HG03469 (cell line): ENCODE measurements at regions not wholly inside any gene's neighbourhood (a gene's known extent, or its start where the extent isn't known, plus 50 kb on each side); places are given as distances from the start of the nearest gene placed in this dataset.

Experiments used
- ATAC-seq: cut with Tn5 transposase; IDR thresholded peaks from one replicate; pipeline ENCODE4 v1.9.1; 2021; ENCODE audit warnings: mild to moderate bottlenecking, moderate library complexity, moderate number of reproducible peaks; ENCODE audit not compliant: unreplicated experiment

DNA sequence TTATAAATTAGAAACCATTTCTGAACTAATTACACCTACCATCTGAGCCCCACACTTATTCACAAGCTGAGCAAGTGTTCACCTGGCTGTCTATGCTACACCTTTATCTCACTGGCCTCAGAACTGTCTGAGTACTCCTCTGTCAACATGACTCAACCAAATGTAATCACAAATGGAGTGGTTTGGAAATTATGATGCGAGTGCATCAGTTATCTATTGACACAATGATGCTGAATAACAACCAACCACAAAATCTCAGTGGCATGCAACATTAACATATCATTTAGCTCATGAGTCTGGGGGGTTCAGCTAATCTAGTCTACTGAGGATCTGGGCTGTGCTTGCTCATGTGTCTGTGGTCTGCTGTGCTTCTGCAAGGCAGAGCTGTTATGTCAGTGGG, 184.2 kb upstream of the NXPH2 start:
- no peak for ATAC-seq

DNA sequence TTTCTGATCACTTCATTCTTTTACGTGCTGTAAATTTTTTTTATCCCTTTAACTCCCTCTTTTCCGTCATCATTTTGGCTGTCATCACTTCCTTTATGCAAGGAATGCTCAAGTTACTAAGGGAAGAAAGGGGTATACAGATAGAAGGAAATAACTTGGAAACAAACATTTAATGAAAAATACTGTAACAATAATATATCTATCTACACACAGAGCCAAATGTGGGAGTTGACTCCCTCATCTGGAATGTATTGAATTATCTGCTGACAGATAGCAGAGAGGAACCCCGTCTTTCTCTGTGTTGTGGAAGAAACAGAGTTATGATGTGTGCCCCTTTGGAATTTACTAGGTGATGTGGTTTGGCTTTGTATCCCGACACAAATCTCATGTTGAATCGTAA, 182.5 kb upstream of the NXPH2 start:
- no peak for ATAC-seq

DNA sequence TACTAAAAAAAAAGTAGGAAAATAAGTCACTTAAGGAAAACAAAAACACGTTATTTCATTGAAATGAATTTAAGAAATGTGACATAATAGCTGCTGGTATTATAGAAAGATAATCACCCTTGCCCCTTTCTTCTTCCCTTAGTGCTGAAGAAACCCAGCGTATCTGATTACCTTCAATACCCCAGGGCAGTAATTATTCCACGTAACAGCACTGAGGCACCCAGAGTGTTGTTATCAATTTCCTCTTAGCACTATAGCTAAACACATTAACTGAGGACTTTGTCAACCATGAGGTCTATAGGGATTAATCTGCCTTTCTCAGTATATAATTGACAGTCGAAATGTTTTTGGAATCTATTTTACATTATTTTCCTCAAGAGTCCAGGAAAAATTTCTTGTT, 180.0 kb upstream of the NXPH2 start:
- ATAC-seq, result no peak

DNA sequence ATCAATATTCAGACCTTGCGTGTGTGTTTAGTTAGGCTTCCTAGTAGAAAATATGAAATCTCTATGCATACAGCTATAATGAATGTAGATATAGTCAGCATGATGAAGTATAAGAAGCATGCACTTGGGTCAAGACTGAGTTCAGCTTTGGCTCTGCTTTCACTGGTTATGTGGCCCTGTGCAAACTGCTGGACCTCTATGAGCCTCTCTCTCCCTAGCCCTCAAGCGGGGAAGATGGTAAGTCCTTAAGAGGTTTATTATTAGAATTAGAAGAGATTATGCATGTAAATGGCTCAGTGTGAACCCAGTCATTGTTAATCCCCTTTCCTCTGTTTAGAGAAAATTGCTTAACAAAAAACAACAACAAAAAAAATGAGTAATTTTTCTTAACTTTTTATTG, 178.8 kb upstream of the NXPH2 start:
- ATAC-seq, result no peak

DNA sequence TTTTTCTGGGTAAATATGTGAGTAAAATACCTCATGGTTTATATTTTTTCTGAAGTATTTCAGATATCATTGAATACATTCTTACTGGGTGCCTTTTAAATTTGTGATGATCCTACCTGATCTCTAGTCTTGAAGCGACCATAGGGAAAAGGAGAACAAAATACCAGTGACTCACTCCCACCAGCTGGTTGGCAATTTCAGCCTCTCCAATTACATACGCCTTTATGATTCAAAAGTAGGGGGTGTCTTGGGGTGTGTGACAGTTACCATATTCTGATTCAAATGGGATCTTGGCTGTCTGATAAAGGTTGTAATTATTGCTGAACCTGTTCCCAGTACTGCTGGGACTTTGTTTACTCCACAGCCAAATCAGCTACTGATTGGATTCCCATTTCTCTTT, 175.9 kb upstream of the NXPH2 start:
- ATAC-seq, result no peak

DNA sequence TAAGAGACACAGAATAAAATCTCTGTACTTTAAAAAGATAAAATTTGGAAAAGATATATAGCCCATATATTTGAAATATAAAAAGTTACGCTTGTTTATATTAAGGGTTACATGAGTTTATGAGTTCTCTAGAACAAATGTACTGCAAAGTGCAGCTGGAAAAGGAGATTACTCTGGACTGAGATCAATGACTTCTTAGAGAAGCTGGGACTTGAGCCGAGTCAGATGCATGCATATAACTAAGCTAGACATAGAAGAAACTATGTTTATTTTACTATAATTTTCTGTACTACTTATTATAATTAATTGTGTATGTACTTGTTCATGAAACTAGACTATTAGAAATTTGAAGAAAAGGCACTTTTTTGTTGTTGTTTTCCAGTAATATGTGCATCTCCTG, 170.3 kb upstream of the NXPH2 start:
- ATAC-seq, result no peak

DNA sequence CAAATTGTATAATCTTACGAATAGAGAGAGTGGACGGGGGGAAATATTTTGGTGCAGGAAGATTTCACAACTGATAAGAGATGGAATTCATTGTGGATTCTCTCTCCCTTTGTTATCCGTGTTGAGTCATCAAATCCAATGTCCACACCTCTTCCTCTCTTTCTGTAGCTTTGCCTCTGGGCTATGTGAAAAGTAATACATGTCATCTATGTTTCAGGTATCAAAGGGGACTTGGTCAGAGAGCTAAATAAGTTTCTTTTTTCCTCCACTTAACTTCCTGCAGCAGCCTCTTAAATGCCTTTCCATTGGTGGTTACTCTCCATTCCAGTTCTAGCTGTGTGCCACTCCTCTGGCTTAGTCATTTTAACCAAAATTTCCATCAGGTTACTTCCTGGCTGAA, 169.3 kb upstream of the NXPH2 start:
- ATAC-seq, result no peak

DNA sequence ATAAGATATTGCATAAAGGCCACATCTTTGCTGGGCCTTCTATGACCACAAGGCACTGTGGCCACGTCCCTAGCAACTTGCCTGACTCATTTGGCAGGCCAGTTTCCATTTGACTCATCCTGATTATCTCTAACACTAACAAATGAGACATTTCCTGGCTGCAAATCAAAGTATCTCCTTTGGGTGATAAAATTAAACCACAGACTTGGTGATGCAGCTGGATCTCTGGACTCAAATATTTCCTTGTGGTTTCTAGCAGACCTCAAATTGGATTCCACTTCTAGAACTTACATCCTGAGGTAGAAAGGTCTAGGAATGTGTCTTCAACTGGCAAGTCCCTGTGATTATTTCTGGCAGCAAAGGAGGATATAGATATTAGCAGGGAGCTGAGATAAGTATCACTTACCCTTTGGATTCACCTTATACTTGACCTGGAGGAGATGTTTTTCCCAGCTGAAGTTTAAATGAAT, 167.9 kb upstream of the NXPH2 start:
- ATAC-seq, result peak; percentile 65

DNA sequence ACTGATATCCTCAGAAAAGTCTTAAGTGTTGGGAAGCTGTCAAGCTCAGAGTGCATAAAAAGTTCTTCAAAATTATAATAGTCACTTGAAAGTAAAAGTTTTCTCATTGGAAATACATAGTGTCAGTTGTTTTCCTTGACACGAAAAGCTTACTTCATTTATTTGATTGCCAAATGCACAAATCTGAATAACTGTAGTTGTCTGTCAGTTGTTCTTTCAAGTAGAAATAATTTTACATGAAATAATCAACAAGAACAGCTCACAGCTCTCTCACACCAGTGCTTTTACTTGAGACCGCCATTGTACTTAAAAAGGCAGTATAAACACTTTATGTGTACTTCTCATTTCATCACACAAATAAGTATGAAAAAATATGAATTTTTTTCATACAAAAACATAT, 163.3 kb upstream of the NXPH2 start:
- ATAC-seq, result no peak

DNA sequence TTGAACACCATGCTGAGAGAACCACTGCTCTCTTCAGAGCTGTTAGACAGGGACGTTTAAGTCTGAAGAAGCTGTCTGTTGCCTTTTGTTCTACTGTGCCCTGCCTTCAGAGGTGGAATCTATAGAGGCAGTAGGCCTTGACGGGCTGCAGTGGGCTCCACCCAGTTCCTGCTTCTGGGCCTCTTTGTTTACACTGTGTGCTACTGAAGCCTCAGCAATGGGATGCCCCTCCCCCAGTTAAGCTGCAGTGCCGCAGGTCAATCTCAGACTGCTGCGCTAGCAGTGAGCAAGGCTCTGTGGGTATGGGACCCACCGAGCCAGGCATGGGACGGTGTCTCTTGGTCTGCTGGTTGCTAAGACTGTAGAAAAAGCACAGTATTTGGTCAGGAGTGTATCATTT, 162.3 kb upstream of the NXPH2 start:
- ATAC-seq, result no peak

DNA sequence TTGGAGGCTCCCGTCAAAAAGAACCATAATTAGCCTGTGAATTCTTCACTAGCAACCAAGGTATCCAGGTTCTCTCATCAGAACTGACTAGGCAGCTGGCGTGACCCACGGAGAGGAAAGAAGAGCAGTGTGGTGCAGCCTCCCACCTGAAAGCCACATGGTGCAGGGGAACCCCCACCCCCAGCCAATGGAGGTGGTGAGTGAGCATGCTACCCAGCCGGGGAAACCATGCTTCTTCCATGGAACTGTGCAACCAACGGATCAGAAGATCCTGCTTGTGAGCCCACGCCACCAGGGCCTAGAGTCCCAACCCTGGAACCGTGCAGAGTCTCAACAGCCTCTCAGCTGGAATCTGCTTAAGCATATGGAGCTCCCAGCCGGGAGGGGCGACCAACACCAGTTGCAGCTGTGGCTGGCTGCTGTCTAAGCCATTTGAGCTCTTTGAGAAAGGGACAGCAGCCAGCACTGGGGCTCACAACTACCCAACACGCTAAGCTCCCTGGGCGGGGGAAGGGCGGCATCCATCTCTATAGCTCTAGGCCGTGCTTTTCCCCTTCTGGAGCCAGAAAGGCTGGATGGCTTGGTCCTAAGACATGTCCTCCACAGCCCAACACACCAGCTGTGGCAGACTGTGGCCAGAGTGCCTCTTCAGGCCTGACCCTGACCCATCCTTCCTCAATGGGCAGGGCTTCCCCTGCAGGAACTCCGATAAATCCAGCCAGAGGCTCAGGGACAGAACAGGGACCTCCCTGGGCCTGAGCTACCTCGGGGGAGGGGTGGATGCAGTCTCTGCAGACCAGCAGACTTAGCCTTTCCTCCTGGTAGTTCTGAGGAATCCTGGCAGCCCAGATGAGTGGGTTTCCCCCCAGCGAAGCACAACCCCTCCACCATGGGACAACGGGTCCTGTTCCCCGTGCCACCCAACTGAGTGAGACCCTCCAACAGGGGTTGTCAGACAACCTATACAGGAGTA, 151.4 kb upstream of the NXPH2 start:
- ATAC-seq, result no peak

DNA sequence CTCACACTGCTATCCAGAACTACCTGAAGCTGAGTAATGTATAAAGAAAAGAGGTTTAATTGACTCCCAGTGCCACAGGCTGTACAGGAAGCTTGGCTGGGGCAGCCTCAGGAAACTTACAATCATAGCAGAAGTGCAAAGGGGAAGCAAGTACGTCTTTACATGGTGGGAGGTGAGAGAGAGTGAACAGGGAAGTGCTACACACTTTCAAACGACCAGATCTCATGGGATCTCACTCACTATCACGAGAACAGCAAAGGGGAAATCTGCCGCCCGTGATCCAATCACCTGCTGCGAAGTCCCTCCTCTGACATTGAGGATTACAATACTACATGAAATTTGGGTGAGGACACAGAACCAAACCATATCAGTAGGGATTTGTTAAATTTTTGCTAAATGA, 150.4 kb upstream of the NXPH2 start:
- no peak for ATAC-seq

DNA sequence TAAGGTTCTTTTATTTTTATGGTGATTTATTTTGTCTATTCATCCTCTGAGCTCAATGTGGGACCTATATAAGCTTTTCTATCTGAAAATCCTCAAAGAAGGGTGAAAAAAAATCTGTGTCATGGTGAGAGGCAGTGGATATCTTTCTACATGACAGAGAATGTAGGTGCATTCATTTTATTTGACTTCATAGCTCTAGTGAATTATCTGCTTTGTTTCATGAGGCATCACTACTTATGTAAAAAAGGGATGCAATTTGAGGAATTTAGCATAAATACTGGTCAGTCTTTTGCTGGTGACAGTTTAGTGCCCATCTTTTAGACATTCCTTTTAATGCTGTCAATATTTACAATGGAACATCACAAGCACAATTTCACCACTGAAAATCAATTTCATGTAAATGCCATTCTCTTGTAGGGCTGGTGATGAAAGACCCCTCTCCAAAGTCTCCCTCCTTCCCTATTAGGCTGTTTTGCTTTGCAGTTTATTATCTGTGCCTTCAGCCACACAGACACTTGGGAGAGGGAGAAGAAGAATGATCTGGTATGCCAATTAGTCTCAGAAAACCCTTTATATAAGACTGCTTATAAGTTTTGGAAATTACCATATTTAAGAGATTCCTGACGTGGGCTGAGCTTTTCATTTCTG, 148.3 kb upstream of the NXPH2 start:
- ATAC-seq, result no peak

DNA sequence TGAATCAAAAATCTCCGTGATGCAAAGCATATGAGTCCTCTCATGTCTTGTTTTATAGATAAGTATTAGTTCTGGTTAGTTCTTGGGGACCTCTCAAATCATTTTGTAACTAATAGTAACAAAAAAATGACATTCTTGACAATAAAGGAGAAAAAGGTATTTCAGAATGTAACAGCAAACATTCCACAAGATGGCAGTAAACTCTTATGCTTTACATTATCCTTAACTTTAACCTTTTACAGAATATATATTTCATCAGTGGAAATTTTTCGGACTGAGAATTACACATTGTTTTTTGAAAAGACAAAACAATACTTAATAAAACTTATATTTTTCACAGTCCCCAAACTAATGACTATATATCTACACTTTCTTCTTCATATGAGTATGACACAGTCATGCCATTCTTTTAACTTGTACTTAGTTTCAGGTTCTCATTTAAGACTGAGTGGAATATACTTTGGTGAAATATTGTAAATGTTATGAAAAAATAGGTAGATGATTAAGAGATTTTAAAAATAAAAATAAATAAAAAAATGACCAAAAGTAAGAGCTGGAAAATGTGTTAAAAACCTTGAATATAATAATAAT, 142.9 kb upstream of the NXPH2 start:
- ATAC-seq, result no peak

DNA sequence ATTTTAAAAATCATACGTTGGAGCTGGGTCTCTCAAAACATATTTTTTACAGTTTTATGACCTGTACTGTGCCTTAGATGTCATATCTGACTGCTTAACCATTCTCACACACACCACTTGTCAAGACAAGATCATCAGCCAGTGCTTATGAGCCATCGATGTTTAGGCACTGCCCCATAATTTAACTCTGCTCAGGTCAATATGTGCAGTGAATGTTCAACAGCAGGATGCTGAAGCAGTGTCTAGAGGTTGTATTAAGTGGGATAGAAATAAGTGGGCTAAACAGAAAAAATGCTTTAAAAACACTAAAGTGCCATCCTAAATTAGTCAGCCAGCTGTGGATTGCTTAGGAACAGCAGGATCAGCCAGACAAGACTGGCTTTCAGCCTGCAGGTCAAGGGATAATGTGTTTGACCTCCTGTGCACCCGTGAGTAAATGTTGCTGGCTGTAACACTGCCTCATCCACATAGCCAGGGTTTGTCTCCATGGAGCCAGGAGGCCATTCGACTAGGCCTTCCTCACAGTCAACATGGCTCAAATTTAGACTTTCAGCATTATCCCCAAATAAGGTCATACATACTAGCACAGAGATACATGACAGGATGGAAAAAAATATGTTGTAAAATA, 139.0 kb upstream of the NXPH2 start:
- no peak for ATAC-seq

DNA sequence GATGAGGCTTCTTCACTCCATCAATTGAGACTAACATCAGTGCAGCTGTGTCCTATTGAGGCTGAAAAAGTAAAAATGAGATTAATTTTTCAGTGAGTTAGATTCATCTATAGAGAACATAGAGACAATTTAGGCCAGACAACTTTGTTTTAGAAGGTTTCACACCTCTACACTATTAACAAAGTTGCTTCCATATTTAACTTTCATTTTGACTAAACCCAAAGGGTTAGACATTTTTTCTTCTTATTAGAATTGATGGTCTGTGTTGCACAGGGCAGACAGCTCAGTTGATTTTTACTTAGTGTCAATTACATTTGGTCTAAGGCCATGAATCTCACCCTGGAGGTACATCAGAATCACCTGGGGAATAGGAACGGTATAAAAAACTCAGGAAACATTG, 130.2 kb upstream of the NXPH2 start:
- peak; percentile 60 for ATAC-seq

DNA sequence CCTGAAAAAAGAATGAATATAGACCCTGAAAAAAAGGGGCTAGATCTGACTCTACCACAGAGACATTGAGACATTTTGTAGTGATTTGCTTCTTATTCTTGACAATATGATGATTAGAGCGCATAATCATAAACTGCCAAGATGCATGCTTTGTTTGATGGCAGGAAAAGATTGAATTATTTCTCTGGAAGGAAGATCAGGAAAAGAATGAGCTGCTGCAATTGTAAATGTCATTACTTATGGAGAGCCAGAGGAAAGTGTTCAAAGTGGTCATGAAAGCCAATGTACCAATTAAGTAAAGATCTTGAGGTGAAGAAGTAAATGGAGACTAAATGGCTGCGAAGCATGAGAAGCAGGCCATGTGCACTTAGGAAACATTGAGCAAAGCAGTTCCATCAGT, 126.4 kb upstream of the NXPH2 start:
- ATAC-seq, result no peak

DNA sequence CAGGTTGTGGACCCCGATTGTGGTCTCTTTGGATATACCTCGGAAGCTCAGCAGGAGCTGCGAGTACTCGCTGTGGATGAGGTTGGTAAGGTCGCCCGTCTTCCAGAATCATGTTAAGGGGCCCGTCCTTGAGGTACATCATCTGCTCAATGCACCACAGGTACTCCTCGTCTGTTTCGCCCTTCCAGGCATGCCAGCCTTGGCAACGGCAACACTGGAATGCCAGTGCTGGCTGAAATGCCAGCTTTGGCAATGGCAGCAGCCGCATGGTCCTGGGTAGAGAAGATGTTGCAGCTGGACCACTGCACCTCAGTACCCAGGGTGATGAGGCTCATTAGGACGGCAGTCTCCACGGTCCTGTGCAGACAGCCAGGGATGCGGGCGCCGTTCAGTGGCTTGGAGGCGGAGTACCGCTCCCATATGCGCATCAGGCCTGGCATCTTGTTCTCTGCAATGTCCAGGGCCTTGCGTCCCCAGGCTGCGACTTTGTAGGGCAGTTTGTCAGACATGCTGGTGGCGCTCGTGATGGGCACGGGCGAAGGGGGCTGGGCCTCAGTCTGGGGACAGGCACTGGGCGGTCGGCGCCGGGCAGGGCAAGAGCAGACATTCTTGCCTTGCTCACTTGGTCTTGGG, 122.2 kb upstream of the NXPH2 start:
- ATAC-seq, result no peak

DNA sequence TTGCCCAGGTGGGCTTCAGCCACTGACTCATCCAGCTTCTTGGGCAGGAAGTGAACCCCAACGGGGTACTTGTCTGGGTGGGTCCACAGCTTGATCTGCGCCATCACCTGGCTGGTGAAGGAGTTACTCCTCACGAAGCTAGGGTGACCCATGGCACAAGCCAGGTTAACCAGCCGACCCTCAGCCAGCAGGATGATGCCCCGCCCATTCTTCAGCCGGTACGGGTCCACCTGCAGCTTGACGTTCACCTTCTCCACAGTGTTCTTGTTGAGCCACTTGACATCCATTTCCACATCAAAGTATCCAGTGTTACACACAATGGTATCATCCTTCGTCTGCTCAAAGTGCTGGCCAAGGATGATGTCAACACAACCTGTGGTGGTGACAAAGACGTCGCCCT, 121.3 kb upstream of the NXPH2 start:
- ATAC-seq, result no peak

DNA sequence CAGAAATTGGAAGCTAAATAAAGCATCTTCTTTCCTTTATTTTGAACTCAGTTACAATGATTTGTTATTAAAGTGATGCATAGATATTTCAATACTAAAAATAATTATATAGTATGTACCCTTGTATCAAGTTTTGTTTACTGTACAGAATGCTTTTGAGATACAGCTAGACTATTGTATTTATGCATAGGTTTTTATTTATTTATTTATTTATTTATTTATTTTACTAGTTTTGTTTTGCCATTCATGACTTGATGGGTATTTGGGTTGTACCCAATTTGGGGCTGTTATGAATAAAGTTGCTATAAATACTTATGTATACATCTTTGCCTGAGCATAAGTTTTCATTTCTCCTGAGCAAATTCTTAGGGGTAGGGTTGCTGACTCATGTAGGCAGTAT, 118.7 kb upstream of the NXPH2 start:
- no peak for ATAC-seq

DNA sequence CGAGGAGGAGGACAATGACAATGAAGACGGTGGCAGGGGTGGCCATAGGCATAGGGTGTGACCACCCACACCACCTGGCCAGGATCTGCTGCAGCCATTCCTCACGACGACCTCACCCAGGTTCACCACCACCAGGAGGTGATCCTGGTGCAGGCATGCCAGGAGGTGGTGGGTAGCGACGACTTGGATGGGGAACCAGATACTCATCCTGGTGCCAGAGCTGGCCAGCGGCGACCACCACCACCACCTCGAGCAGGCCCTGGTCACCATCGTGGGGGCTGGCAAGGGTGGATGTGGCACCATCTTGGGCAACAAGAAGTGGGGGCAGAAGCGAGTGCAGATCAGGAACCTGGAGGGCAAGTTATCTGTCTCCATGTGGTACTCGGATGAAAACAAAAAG, 117.1 kb upstream of the NXPH2 start:
- ATAC-seq, result no peak
